Endothelial cell of umbilical vein (primary cell): ENCODE measurements at regions not wholly inside any gene's neighbourhood (a gene's known extent, or its start where the extent isn't known, plus 50 kb on each side); places are given as distances from the start of the nearest gene placed in this dataset.
"Not testable (repeated sequence)": the region's sequence is repeated elsewhere in the genome, so short reads cannot be mapped to it uniquely, and the experiment has no call there.

Source experiments
- BruUV-seq: library from RNA; stranded (reverse); fragments of 400-500 nt; replicated peaks from 2 replicates; lab custom pipeline; 2021; lab: Mats Ljungman, UMichigan
- CTCF ChIA-PET: fragments of 300-600, 350-600 bp; sonication (Branson Sonifier 250); formaldehyde crosslinking; loops from one replicate; lab custom pipeline; 2021; ENCODE audit warnings: antibody characterized with exemption, inconsistent platforms; lab: Charles Lee
- POLR2A ChIA-PET: fragments of 300-600, 350-600 bp; sonication (Branson Sonifier 250); formaldehyde crosslinking; loops from one replicate; lab custom pipeline; 2021; ENCODE audit warnings: antibody characterized with exemption, inconsistent platforms; lab: Charles Lee
- DNase-seq: peaks from one replicate; pipeline ENCODE4 v3.0.0-alpha.2; 2011; ENCODE audit warnings: low read depth, low spot score
- FAIRE-seq: peaks from 2 replicates; lab custom pipeline; 2011; peaks lifted over from hg19 to GRCh38; lab: Jason Lieb, UNC
- H2AFZ ChIP-seq: 2 replicates; pipeline ENCODE4 v1.6.0; 2012; ENCODE audit warnings: low read depth, low read length, control low read depth, inconsistent platforms
- H3K27ac ChIP-seq: 2 replicates; pipeline ENCODE4 v1.5.1; 2011; ENCODE audit warnings: low read depth, mild to moderate bottlenecking, control low read depth, low read length, moderate library complexity; ENCODE audit not compliant: insufficient read depth
- H3K27me3 ChIP-seq, 2 experiments: 2 replicates each; pipeline versions ENCODE4 v1.6.0 to v1.6.1; 2011; ENCODE audit warnings: low read length in 2 of 2, mixed read lengths in 1 of 2; ENCODE audit not compliant: control insufficient read depth in 2 of 2, insufficient read depth in 2 of 2
- H3K36me3 ChIP-seq, 2 experiments: 2 replicates in 1 of 2; 3 replicates in 1 of 2; pipeline ENCODE4 v1.5.1; 2011; ENCODE audit warnings: low read length in 2 of 2, mild to moderate bottlenecking in 1 of 2, moderate library complexity in 1 of 2; ENCODE audit not compliant: control insufficient read depth in 2 of 2, insufficient read depth in 2 of 2; ENCODE audit errors: extremely low read depth in 1 of 2
- H3K4me1 ChIP-seq: 3 replicates; pipeline ENCODE4 v1.5.1; 2011; ENCODE audit warnings: mild to moderate bottlenecking, low read length; ENCODE audit not compliant: control insufficient read depth, insufficient read depth; ENCODE audit errors: extremely low read depth
- H3K4me2 ChIP-seq: 2 replicates; pipeline ENCODE4 v1.6.1; 2011; ENCODE audit warnings: low read length, control low read depth, mixed read lengths; ENCODE audit not compliant: insufficient read depth
- H3K4me3 ChIP-seq, 3 experiments: fragments of 200-600 bp in 1 of 3; sonication (generic), shearing (Covaris generic) in 1 of 3; replicated peaks in 1 of 3; 2 replicates each; pipeline ENCODE4 v1.5.1; 2011 to 2016; ENCODE audit warnings: control low read depth in 3 of 3, low read length in 3 of 3, mild to moderate bottlenecking in 2 of 3, inconsistent platforms in 1 of 3, low read depth in 1 of 3, moderate library complexity in 1 of 3; ENCODE audit not compliant: insufficient read depth in 1 of 3
- H3K79me2 ChIP-seq: 2 replicates; pipeline ENCODE4 v1.6.0; 2012; ENCODE audit warnings: low read length, inconsistent platforms; ENCODE audit not compliant: control insufficient read depth, insufficient read depth
- H3K9ac ChIP-seq: replicated peaks from 2 replicates; pipeline ENCODE3; 2011; ENCODE audit warnings: low read length, control low read depth; ENCODE audit not compliant: insufficient read depth; ENCODE audit errors: extremely low read depth
- H3K9me1 ChIP-seq: replicated peaks from 3 replicates; pipeline ENCODE4 v1.6.0; 2011; ENCODE audit warnings: mild to moderate bottlenecking, low read length; ENCODE audit not compliant: control insufficient read depth, insufficient read depth; ENCODE audit errors: extremely low read depth
- H3K9me3 ChIP-seq: replicated peaks from 2 replicates; pipeline ENCODE4 v1.5.1; 2012; ENCODE audit warnings: low read length, inconsistent platforms; ENCODE audit not compliant: control insufficient read depth, insufficient read depth
- H4K20me1 ChIP-seq: replicated peaks from 2 replicates; pipeline ENCODE3; 2011; ENCODE audit warnings: mild to moderate bottlenecking, low read length; ENCODE audit not compliant: control insufficient read depth, insufficient read depth; ENCODE audit errors: extremely low read depth
- EZH2 ChIP-seq: IDR thresholded peaks from 2 replicates; pipeline ENCODE4 v1.6.1; 2012; ENCODE audit warnings: borderline replicate concordance, low read depth, mild to moderate bottlenecking, moderate library complexity, low read length, inconsistent platforms; ENCODE audit not compliant: severe bottlenecking
- FOS ChIP-seq: IDR thresholded peaks from 2 replicates; pipeline ENCODE4 v1.6.1; 2011; ENCODE audit warnings: mild to moderate bottlenecking, low read length, moderate library complexity, borderline replicate concordance; ENCODE audit not compliant: insufficient read depth
- GATA2 ChIP-seq: IDR thresholded peaks from 2 replicates; pipeline ENCODE4 v1.7.0; 2011; ENCODE audit warnings: low read depth, mild to moderate bottlenecking, moderate library complexity, mixed read lengths, low read length; ENCODE audit not compliant: insufficient read length, insufficient read depth
- JUN ChIP-seq: IDR thresholded peaks from 2 replicates; pipeline ENCODE4 v1.6.1; 2011; ENCODE audit warnings: borderline replicate concordance, low read depth; ENCODE audit not compliant: insufficient read length, insufficient read depth
- MYC ChIP-seq: IDR thresholded peaks from one replicate; pipeline ENCODE4 v1.6.1; 2011; ENCODE audit warnings: mild to moderate bottlenecking, low read depth, low read length
- POLR2A ChIP-seq: IDR thresholded peaks from 2 replicates; pipeline ENCODE4 v1.6.1; 2012; ENCODE audit warnings: low read depth, mild to moderate bottlenecking, control low read depth, low read length
- POLR2AphosphoS5 ChIP-seq: IDR thresholded peaks from 2 replicates; pipeline ENCODE4 v1.6.1; 2012; ENCODE audit warnings: low read depth, mild to moderate bottlenecking, control low read depth, low read length, moderate library complexity; ENCODE audit not compliant: insufficient read depth
- dilution Hi-C: fragments of 300-500 bp; cut with MboI; formaldehyde crosslinking; loops from one replicate; pipeline ENCODE4 v1.15.0; 2019; ENCODE audit warnings: low sequenced_read_pairs; ENCODE audit not compliant: extremely low pct_ligation_motif_present
- intact Hi-C: fragments of 100-400 bp; cut with micrococcal nuclease; formaldehyde crosslinking; loops from one replicate; pipeline ENCODE4 v1.10.0; 2022
- TF ChIP-seq, protein P1 (sequence below): IDR thresholded peaks from 2 replicates; pipeline ENCODE4 v1.6.1; 2011; ENCODE audit not compliant: insufficient read depth, insufficient read length
- TF ChIP-seq, protein P2 (sequence below), 2 donors: IDR thresholded peaks; 1 replicate in 1 of 2; 2 replicates in 1 of 2; pipeline ENCODE4 v1.5.1; 2011; ENCODE audit warnings: low read length in 2 of 2, mild to moderate bottlenecking in 2 of 2, moderate library complexity in 2 of 2, control low read depth in 1 of 2, inconsistent platforms in 1 of 2, low read depth in 1 of 2; ENCODE audit not compliant: insufficient read depth in 1 of 2; ENCODE audit errors: extremely low read depth in 1 of 2

DNA sequence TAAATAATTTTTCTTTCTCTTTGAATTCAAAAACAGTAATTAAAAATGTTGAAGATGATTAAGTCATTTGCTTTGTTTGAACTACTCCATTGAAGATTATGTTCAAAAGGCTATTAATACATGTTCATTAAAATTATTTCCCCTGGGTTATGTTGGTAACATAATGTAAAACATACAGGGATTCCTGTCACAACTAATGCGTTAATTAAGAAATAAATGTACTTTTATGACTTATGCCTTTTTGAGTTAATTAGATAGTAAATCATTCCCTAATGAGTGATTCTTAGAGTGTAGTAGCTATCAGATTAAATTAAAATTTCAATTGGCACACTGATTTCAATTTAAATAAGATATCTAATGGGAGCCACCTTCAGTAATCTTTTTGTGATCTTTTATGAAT is 549.1 kb downstream of the ANKRD50 start:
- no peaks in the 10 kb centered on the region for H3K9me3 ChIP-seq
- no peaks in the 10 kb centered on the region for H4K20me1 ChIP-seq
- no peaks in the 10 kb centered on the region for H3K27me3 ChIP-seq
- FAIRE-seq, result no peak
- H3K79me2 ChIP-seq, result no peaks in the 10 kb centered on the region
- H3K4me3 ChIP-seq, result no peak overlapping the region
- dilution Hi-C loops (no loop called here), intact Hi-C loops (no loop called here)
- POLR2A ChIA-PET, result no interaction called here
- no peak overlapping the region for H3K4me2 ChIP-seq
- no peaks in the 10 kb centered on the region for H3K36me3 ChIP-seq
- CTCF ChIA-PET, result no interaction called here
- no peak overlapping the region for H2AFZ ChIP-seq
- no TSS peak for BruUV-seq
- H3K4me1 ChIP-seq, result no peaks in the 10 kb centered on the region
- no peak for TF ChIP-seq EZH2
- no peak for DNase-seq
- H3K9ac ChIP-seq, result no peak overlapping the region
- H3K9me1 ChIP-seq, result no peaks in the 10 kb centered on the region
- H3K27ac ChIP-seq, result no peak overlapping the region

DNA sequence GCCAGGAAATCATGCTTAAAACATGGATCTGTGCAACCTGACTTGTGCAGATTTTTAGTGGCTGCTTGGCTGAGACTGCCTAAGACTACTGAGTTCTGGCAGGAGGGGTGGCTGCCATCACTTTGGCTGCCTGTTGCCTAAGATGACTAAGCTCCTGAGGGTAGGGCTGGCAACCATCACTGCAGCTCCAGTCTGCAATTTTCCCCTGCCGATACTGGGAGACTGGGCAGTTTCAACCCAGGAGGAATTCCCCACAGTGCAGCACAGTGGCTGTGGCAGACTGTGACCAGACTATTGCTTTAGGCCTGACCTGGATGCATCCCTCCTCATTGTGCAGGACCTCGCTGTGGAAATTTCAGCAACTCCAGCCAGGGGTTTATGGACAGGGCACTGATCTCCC is 544.9 kb downstream of the ANKRD50 start:
- no peaks in the 10 kb centered on the region for H3K27me3 ChIP-seq
- H3K79me2 ChIP-seq, result no peaks in the 10 kb centered on the region
- H2AFZ ChIP-seq, result no peak overlapping the region
- no peaks in the 10 kb centered on the region for H3K9me3 ChIP-seq
- H3K4me3 ChIP-seq, result no peak overlapping the region
- POLR2A ChIA-PET, result no interaction called here
- H3K4me1 ChIP-seq, result no peaks in the 10 kb centered on the region
- H3K9ac ChIP-seq, result no peak overlapping the region
- TF ChIP-seq GATA2, result no peak
- TF ChIP-seq, protein P1, sequence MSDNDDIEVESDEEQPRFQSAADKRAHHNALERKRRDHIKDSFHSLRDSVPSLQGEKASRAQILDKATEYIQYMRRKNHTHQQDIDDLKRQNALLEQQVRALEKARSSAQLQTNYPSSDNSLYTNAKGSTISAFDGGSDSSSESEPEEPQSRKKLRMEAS, result no peak
- no peak for TF ChIP-seq POLR2AphosphoS5
- TF ChIP-seq MYC, result no peak
- no peak for TF ChIP-seq EZH2
- TF ChIP-seq JUN, result no peak
- TF ChIP-seq POLR2A, result no peak
- TF ChIP-seq, protein P2, sequence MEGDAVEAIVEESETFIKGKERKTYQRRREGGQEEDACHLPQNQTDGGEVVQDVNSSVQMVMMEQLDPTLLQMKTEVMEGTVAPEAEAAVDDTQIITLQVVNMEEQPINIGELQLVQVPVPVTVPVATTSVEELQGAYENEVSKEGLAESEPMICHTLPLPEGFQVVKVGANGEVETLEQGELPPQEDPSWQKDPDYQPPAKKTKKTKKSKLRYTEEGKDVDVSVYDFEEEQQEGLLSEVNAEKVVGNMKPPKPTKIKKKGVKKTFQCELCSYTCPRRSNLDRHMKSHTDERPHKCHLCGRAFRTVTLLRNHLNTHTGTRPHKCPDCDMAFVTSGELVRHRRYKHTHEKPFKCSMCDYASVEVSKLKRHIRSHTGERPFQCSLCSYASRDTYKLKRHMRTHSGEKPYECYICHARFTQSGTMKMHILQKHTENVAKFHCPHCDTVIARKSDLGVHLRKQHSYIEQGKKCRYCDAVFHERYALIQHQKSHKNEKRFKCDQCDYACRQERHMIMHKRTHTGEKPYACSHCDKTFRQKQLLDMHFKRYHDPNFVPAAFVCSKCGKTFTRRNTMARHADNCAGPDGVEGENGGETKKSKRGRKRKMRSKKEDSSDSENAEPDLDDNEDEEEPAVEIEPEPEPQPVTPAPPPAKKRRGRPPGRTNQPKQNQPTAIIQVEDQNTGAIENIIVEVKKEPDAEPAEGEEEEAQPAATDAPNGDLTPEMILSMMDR (IDR thresholded peaks at IDR 0.05; ENCODE audit: extremely low read depth in 1 of 2, insufficient read depth in 1 of 2, low read depth in 1 of 2, low read length in 2 of 2), result no peak
- TF ChIP-seq FOS, result no peak
- no peak overlapping the region for H3K4me2 ChIP-seq
- dilution Hi-C loops (no loop called here), intact Hi-C loops (no loop called here)
- H3K9me1 ChIP-seq, result no peaks in the 10 kb centered on the region
- no TSS peak for BruUV-seq
- H3K27ac ChIP-seq, result no peak overlapping the region
- CTCF ChIA-PET, result interaction anchor here (1.9 kb wide), 1 partner anchor 10 kb away, joined by 4 read pairs; no protein-coding TSS in a partner anchor
- no peaks in the 10 kb centered on the region for H4K20me1 ChIP-seq
- no peak for FAIRE-seq
- DNase-seq, result no peak
- no peaks in the 10 kb centered on the region for H3K36me3 ChIP-seq

DNA sequence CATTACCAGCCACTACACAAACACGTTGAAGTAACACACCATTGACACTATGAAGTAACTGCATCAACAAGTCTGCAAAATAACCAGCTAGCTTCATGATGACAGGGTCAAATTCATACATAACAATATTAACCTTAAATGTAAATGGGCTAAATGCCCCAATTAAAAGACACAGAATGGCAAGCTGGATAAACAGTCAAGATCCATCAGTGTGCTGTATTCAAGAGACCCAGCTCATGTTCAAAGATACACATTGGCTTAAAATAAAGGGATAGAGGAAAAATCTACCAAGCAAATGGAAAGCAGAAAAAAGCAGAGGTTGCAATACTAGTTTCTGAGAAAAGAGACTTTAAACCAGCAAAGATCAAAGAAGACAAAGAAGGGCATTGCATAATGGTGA is 543.0 kb downstream of the ANKRD50 start:
- H3K9me1 ChIP-seq, H3K4me3 ChIP-seq, H3K9ac ChIP-seq, dilution Hi-C loops, H3K36me3 ChIP-seq, BruUV-seq, H3K27me3 ChIP-seq, intact Hi-C loops, H3K9me3 ChIP-seq, POLR2A ChIA-PET, DNase-seq, H3K4me2 ChIP-seq, H3K4me1 ChIP-seq, FAIRE-seq, CTCF ChIA-PET, H3K79me2 ChIP-seq, H4K20me1 ChIP-seq, H2AFZ ChIP-seq, H3K27ac ChIP-seq: not testable (repeated sequence)
